Stimulated activated CD4-positive, alpha-beta T cell treated with anti-CD3 and anti-CD28 coated beads, Interleukin-12 subunit alpha, Interleukin-12 subunit beta, amount 100 ng/mL, for 48 hours (primary cell): ENCODE measurements at regions not wholly inside any gene's neighbourhood (a gene's known extent, or its start where the extent isn't known, plus 50 kb on each side); places are given as distances from the start of the nearest gene placed in this dataset.

Experiments
- DNase-seq, 3 donors: peaks; one replicate each; pipeline ENCODE4 v3.0.0-alpha.2; 2020; ENCODE audit warnings: low read depth in 2 of 3, low spot score in 1 of 3

- DNase-seq, result no peak
Measured at GRCh38 chr16:64657316-64658011, 464.4 kb downstream of the CDH11 start.

- no peak for DNase-seq
Measured at GRCh38 chr16:64656471-64656870, 465.4 kb downstream of the CDH11 start.

- no peak for DNase-seq
Measured at GRCh38 chr16:64654178-64654577, 467.7 kb downstream of the CDH11 start.

GRCh38 chr16:64648282-64648681 lies 473.6 kb downstream of the CDH11 start:
- no peak for DNase-seq

- DNase-seq, result no peak
Measured at GRCh38 chr16:64641343-64641742, 480.5 kb downstream of the CDH11 start.

- no peak for DNase-seq
Measured at GRCh38 chr16:64638766-64639165, 483.1 kb downstream of the CDH11 start.

GRCh38 chr16:64629622-64630021 lies 492.2 kb downstream of the CDH11 start:
- DNase-seq, result no peak

GRCh38 chr16:64627781-64628180 lies 494.1 kb downstream of the CDH11 start:
- DNase-seq, result no peak

GRCh38 chr16:64627288-64627687 lies 494.6 kb downstream of the CDH11 start:
- no peak for DNase-seq

- no peak for DNase-seq
Measured at GRCh38 chr16:64626776-64627175, 495.1 kb downstream of the CDH11 start.

- DNase-seq, result no peak
Measured at GRCh38 chr16:64621616-64622015, 500.2 kb downstream of the CDH11 start.

GRCh38 chr16:64617836-64618476 lies 503.9 kb downstream of the CDH11 start:
- no peak for DNase-seq

GRCh38 chr16:64615630-64616280 lies 506.1 kb downstream of the CDH11 start:
- DNase-seq, result no peak

- DNase-seq, result no peak
Measured at GRCh38 chr16:64596196-64596595, 525.7 kb downstream of the CDH11 start.

GRCh38 chr16:64590513-64590912 lies 531.4 kb downstream of the CDH11 start:
- DNase-seq, result no peak

- no peak for DNase-seq
Measured at GRCh38 chr16:64589836-64590235, 532.0 kb downstream of the CDH11 start.

- DNase-seq, result no peak
Measured at GRCh38 chr16:64586781-64587180, 535.1 kb downstream of the CDH11 start.

GRCh38 chr16:64585367-64585766 lies 536.5 kb downstream of the CDH11 start:
- no peak for DNase-seq

GRCh38 chr16:64580558-64580957 lies 541.3 kb downstream of the CDH11 start:
- DNase-seq, result no peak

- no peak for DNase-seq
Measured at GRCh38 chr16:64579712-64580111, 542.2 kb downstream of the CDH11 start.

- DNase-seq, result no peak
Measured at GRCh38 chr16:64545768-64546167, 576.1 kb downstream of the CDH11 start.

- no peak for DNase-seq
Measured at GRCh38 chr16:64544859-64545258, 577.0 kb downstream of the CDH11 start.
